HG03442 (cell line): ENCODE measurements at regions not wholly inside any gene's neighbourhood (a gene's known extent, or its start where the extent isn't known, plus 50 kb on each side); places are given as distances from the start of the nearest gene placed in this dataset.
"Not testable (repeated sequence)": the region's sequence is repeated elsewhere in the genome, so short reads cannot be mapped to it uniquely, and the experiment has no call there.

Experiments
- ATAC-seq: cut with Tn5 transposase; IDR thresholded peaks from one replicate; pipeline ENCODE4 v1.9.1; 2021; ENCODE audit warnings: mild to moderate bottlenecking, moderate library complexity; ENCODE audit not compliant: unreplicated experiment

GRCh38 chr15:91413142-91413541, 313.1 kb downstream of the SV2B start:
- ATAC-seq = no peak

- no peak for ATAC-seq
These were observed 314.1 kb downstream of the SV2B start for GRCh38 chr15:91414124-91414523.

DNA sequence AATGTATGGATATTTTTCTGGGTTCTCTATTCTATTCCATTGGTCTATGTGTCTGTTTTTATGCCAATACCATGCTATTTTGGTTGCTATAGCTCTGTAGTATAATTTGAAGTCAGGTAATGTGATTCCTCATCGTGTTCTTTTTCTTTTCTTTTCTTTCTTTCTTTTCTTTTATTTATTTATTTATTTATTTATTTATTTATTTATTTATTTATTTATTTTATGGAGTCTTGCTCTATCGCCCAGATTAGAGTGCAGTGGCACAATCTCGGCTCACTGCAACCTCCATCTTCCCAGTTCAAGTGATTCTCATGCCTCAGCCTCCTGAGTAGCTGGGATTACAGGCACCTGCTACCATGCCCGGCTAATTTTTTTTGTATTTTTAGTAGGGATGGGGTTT, 315.2 kb downstream of the SV2B start:
- ATAC-seq = not testable (repeated sequence)

DNA sequence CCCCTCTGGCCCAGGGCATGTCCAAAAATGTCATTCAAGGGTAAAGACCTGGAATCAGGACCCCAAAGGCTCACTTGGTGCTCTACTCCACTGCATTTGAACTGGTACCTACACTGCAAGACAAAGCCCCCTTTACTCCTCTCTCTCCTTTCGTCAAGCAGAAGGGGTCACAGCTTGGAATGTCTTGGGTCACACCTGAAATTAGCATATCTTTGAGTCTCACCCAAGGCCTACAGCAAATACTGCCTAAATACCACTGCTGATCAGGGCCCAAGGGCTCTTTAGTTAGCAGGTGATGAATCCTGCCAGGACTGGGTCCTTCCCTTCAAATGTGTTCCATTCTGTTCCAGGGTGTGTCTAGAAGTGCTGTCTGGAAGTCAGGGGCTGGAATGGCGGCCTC, 320.6 kb downstream of the SV2B start:
- ATAC-seq = no peak

GRCh38 chr15:91422797-91423196, 322.7 kb downstream of the SV2B start:
- no peak for ATAC-seq

- no peak for ATAC-seq
These were observed 323.9 kb downstream of the SV2B start for GRCh38 chr15:91424001-91424400.

DNA sequence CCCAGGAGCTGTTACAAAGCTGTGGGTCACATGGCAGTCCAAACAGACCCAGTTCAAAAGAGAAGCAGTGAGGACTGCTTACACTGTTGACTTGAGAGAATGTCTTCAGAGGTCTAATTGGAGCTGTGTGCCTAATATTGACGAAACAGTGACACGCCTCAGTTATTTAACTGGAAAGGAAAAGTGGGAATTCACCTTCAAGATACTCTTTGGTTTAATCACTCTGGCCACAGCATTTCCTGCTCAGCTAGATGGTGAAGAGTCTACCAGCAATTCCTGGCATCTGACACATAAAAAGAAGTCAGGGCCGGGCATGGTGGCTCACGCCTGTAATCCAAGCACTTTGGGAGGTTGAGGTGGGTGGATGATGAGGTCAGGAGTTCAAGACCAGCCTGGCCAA, 326.4 kb downstream of the SV2B start:
- ATAC-seq = no peak

GRCh38 chr15:91429973-91430372, 329.9 kb downstream of the SV2B start:
- ATAC-seq = no peak

DNA sequence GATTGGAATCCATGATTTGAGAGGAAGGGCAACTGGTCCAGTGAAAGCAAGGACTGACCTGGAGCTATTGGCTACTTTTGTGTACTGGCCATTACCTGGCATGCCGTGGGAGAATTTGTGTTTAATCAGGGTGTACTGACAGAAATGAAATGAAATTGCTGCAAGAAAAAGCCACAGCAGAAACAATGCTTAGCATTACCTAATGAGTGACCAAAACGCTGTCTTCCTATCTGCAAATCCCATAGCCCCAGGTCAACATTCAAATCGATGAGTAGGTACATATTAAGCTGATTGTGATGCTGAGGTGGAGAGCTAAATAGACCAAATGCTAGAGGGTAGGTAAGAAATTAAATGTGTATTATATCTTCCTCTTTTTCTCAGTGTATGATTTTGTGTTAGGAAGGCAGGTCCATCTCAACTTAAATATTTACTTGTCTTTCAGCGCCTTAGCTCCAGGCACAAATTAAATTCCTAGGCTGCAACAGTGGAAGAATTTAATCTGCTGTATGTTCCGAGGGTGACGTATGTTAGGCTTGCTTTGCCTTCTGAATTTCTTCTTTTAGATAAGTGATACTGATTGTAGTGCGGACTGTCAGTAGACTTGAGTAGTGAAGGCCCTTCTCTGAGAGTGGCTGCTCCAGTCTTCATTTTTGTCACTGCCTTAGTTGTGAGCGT, 331.1 kb downstream of the SV2B start:
- ATAC-seq = no peak

GRCh38 chr15:91435113-91435512, 335.1 kb downstream of the SV2B start:
- no peak for ATAC-seq

- ATAC-seq = no peak
These were observed 344.6 kb downstream of the SV2B start for GRCh38 chr15:91444656-91445055.

DNA sequence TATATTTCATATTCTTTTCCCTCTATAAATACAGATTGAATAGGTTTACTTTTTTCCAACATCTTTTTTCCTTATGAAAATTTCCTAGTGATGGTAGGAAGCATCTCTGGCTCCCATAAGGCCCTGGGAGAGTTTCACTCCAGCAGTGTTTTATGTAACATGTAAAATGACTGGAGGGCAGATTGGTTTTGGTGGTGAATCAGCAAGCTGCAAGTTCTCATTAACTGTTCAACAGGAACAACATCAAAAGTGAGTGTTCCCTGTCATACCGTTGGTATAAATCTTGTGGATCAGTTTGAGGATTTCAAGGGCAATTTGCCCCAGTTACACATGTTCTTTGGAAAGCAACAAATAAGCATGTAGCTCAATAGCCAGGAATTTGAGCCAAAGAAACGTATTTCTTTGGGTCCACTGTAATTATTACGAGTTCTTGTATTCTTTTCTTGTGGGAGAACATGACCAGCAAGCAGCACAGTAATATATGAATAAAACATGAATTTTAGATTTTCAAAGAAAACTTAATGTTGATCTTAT, 345.7 kb downstream of the SV2B start:
- no peak for ATAC-seq

DNA sequence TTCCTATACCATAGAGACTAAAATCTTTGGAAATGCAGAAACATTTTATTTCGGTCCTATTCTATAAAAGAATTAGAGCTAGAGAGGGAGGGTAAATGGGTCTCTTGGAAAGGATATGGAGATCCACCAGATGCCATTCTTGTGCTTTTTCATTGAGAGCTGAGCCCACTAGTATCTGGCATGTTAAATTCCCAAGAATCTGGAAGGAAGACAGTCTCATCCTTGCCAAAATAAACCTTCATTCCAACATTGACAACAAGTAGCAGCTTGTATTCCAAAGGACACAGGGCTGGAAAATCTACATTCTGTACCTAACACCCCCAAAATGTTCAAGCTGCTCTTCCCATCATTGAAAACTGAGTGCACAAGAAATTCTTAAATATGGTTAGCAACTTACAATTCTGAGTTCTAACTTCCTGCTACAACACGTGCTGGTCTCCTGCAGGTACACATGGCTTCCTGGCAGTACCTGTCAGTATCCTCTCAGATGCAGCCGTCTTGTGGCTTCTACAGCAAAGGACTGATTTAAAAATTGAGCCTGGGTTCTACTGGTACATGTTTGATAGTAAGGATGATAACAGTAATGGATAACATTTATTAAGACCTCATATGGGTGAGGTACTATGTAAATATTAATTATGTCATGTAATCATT, 348.1 kb downstream of the SV2B start:
- ATAC-seq = no peak

GRCh38 chr15:91453376-91453775, 353.3 kb downstream of the SV2B start:
- not testable (repeated sequence) for ATAC-seq

DNA sequence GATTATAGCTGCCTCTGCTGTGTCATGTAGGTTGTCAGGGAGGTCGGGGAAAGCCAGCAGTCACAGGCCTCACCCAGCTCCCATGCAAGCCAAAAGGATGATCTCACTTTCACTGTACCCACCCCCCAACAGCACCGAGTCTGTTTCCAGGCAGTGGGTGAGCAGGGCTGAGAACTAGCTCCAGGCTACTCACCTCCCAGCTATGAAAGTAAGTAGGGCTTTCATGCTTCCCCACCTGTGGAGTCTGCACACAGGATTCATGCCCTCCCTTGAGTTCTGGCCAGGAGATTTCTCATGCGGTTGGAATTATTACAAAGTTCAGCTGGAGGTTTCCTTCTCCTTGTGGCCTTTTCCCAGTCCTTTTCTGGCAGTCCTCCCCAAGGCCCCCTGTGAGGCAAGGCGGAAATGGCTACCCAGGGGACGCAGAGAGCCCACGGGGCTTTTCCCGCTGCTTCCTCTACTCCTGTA, 356.2 kb downstream of the SV2B start:
- no peak for ATAC-seq

GRCh38 chr15:91456921-91457320, 356.9 kb downstream of the SV2B start:
- no peak for ATAC-seq

DNA sequence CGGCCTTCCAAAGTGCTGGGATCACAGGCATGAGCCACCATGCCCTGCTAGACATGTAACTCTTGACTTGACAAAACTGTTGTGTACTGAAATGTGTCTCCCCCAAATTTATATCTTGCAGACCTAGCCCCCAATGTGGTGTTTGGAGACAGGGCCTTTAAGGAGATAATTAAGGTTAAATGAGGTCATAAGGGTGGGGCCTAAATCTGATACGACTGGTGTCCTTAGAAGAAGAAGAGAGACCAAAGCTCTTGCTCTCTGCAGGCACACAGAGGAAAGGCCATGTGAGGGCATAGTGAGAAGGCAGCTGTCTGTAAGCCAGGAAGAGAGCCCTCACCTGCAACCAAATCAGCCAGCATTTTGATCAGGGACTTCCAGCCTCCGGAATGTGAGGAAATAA, 361.3 kb downstream of the SV2B start:
- no peak for ATAC-seq

DNA sequence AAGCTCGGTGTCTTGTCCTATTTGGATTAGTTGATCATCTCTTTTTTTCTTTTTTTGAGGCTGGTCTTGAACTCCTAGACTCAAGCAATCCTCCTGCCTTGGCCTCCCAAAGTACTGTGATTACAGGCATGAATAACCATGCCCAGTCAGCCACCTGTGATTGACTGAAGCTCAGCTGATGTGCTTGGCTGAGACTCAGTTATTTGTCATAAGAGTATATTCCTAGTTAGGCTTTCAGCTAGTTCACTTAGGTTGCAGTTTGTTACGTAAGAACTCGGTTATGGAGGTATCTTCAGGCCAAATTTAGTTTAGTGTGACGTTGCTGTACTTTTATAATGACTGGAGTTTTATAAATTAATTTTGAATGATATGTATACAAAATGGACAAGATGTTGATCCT, 365.0 kb downstream of the SV2B start:
- ATAC-seq = no peak

- ATAC-seq = no peak
These were observed 365.6 kb downstream of the SV2B start for GRCh38 chr15:91465696-91466095.

DNA sequence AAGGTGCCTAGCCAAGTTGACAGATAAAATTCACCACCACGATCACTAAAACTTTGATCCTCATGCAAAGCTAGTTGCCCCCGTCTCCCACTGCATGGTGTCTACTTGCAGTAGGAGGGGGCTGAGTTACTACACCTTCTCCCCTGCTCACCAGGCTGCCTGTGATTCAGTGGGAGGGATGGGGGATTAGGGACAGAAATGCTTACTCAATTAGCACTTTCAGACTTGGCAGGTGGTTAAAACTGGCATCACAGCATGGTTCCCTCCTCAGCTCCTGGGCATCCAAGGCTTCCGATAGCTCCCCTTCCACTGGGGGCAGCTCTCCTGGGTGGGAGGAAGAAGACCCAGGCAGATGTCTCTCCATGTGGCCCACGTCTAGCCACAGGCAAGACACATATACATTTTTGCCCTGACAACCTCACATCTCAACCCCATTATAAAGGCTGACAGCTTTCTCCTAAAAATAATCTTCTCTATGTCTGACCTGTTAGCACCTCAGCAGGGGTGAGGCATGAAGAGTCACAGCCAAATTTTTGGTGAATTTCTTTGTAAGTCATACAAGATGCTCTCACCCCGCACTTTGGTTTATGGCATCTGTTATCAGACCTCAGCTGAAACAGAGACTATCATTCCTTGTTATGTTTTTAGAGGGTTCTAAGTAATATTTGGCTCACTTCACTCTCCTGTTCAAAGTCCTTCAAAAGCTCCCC, 369.0 kb downstream of the SV2B start:
- no peak for ATAC-seq

DNA sequence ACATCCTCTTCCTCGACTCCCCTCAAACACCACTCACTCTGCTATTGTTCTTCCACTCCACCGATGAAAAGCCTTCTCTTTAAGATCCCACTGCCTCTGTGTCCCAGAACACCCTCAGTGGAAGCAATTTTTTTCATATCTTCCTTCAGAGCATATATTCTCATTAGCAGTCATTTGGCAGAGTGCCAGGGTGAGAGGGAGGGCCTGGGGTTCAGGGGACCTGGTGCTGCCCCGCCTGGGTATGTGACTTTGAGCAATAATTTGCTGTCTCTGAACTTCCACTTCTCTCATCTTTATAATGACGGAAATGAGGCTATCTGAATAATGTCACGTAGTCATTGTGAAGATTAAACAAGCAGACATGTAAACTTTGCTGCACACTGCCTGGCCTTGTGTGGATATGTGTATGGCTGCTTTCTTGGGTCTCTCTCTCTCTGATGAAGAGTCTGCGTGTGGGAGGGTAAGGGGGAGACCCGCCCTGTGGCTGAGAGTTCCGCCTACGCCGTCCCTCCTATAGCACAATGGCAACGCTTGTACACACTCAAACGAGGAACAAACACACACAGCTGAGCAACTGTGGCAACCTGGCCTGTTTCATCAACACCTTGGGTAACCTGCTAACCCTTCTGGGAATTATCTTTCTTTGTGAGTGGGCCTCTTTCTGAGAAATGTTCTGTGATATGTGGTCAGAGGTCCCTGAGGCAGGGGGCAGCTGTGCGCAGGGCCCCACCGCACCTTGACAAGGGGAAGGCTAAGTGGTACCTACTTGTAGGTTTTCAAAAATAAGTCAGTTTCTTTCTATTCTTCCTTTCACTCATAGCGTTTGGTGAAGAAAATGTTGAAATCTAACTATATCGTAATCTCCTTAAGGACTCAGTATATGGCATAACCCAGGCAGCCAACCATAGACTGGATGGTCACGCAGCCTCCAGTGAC, 369.8 kb downstream of the SV2B start:
- no peak for ATAC-seq
